Fibroblast of peridontal ligament (primary cell): ENCODE measurements at regions not wholly inside any gene's neighbourhood (a gene's known extent, or its start where the extent isn't known, plus 50 kb on each side); places are given as distances from the start of the nearest gene placed in this dataset.

Source experiments
- DNase-seq: peaks from one replicate; pipeline ENCODE4 v3.0.0-alpha.2; 2010; ENCODE audit errors: extremely low read depth

DNA sequence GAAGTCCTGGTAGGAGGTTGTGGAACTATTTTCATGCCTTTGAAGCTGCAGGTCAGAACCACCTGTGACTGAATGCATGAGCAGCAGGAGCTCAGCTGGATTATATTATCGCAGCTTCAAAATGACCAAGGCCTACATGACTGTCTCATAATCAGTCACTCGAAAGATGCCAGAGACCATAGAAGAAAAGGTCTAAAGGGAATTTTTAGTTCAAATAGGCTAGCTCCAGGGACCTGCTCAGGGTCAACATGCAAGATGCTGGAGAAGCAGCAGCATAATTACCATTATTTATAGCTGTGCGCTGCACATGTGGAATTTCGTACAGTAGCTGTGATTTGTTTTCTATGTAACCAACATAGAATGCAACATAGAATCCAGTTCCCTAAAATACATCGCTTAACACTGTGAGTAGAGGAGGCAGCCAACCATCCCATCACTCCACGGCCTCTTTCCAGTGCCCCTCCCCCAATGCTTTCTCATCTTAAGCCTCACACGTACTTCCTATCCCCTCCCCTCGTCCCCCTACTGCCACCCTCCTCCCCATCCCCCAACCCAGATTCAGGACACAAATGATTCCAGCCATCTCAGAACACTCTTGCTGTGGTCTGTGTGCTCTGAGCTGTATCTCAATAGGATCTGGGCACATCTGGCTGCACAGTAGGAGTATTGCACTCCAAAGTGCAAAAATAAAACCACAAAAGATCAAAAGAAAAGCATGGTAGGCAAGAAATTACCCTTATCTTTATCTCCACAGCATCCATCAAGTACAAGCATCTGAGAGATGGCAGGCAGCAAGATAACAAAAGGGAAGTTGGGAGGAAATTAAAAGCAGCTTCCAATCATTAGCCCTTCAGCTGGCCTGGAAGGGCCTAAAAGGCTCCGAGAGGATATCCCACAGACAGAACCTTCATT is 352.8 kb upstream of the SEMA6D start:
- DNase-seq: no peak

DNA sequence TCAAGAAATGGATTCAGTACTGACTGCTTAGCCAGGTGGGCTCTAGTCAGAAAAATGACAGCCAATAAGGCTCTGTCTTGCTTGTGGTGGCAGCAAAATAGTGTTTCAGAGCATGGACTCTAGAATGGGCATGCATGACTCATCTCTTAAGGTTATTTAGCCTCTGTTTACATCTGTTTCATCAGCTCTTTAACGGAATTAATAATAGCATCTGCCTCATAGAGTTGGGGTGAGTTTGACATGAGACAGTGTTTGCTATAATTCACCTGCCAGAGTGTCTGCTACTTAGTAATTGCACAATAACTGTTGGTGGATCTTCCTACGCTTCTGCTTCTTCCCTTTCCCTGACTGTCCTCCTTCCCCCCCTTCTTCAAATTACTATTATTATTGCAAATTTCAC is 350.4 kb upstream of the SEMA6D start:
- DNase-seq: no peak

DNA sequence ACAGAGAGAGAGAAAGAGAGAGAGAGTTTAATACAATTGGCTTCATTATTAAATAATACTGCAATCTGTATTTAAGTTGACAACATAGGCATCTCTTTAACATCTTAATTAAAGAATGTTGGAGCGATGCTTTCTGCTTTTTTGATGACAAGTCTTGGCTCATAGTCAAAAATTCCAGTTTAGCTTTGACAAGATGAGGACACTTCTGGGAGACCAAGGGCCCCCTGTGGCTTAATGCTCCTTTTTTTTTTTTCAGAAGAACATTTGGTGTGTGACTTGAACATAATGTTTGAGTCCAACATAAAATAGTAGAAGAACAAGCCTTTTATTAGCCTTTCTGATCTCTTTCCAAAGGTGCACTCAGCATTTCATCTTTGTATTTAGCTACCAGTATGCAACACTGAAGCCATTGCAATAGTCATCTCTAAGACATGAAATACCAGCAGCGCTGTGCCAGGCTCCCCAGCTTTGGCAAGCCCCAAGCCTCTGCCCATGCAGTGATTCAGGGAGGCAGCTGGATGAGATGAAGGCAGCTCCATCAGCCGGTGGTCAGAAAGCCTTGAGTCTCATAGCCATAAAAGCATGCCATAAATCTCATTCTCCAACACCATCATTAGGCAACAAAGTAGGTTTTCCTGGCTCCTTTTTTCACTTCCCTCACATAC is 349.4 kb upstream of the SEMA6D start:
- no peak for DNase-seq

DNA sequence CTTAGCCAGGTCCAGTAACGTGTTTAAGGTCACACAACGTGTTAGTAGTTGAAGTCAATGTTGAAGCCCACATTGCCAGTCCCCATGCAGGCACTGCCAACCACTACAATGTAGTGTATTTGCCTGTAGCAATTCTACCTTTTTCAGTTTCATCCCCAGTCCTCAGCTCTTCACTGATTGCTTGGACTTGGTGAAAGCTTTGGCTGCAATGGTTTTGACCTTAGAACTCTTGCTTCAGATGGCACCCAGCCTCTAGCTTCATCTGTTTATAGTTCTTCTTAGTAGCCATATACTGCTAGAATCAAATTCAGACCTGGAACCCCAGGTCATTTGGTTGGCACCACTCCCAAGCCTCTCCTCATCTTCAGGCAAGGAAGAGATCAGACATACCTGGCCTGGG is 345.4 kb upstream of the SEMA6D start:
- no peak for DNase-seq

DNA sequence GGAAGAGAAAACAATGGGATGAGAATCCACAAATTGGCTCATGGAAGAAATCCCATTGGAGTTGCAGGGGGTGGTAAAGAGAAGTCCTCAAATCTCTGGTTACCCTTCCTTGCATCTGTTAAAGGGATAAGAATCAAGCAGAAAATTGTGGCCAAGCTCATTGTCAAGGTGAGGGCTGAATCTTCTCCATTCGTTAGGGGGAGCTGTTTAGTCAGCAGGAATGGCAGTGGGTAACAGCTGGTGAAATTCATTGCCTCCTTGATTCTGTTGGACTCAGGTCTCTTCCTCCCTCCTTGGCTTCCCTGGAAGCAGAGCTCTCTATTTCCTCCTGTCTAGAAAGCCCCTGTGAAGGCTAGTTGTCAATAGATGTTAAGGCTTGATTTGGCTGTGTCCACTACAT is 343.1 kb upstream of the SEMA6D start:
- peak; percentile 29 for DNase-seq

DNA sequence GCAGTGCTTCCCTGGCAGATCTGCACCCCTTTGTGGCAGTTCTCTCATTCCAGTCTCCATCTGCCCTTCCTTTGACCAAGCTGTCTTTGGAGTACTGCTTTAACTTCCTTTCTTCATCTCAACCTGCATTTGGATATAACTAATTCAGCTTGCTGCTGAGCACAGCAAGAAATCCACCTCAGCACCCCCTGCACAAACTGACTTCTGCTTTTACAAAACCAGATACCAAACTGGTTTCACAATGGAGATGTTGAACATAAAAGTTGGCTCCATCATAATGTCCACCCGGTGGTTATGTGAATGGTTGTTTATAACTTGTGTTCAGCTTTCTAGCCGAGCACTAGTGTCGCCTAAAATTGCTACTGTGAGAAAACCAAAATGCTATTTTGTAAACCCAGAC is 341.1 kb upstream of the SEMA6D start:
- peak; percentile 38 for DNase-seq

DNA sequence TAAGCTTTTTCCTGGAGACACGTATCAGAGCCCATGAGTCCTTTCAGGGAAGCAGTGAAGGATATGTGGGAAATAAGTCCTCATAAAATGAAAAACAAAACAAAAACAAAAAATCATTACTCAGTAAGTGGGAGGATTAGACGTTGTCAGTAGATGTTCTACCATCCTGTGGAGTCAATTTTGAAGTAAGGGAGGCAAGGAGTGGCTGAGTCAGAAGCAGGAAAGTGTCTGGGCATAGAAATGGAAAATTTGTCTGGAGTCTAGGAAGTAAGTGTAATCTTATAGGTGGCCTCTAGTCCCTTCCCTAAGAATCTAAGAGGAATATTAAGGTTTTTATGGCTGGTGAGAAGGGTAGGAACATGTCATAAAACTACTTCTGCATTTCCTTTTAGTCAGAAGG is 339.8 kb upstream of the SEMA6D start:
- DNase-seq: no peak

DNA sequence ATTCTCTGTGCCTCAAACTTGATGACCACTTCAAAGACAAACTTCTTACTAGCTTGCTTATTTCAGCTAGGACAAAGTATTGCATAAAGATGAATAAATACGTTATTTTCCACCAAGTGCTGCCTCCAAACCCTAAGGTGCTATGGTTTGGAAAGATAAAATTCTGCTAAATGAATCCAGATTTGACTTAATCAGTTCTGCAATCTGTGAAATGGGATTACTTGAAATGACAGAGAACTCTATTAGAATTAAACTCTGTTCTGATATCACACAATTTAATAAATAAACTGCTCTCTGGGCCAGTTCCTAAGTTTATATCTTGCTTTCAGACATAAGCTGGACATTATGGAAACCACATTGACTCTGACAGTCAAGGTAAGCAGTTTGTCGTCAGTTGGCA is 338.8 kb upstream of the SEMA6D start:
- no peak for DNase-seq

DNA sequence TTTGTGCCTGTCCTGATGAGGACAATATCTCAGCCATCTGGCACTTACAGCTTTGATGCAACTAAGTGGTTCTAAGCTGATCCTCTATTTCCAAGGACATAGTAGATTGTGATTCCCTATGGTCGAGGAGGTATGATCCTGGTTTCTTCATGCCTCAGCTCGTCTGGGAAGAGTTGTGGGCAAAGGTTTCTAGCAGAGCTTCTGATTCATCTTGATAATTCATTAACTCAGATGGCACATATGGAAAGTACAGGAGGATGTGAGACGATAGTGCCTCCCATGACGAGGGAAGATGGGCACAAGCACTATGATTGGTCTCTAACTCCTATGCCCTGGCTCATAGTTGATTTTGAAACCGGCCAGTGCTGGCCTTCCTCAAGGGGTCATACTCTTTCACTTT is 334.2 kb upstream of the SEMA6D start:
- DNase-seq: no peak

DNA sequence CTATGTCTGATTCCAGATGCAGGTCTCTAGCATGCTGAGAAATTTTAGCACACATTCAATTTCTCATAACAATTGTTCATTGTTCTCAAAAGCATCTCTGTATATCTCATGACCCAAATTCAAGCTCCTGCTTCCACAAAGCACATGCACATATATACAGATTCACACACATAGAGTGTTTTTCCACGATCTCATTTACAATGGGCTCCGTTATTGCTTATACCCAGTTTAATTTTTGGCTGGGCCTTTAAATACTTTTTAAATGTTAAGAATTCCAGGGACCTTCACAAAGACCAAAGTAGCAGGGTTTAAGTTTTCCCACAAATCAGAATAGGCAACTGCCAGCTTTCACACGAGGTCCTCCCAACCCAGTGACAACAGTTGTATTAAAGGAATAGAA is 333.5 kb upstream of the SEMA6D start:
- DNase-seq: no peak

DNA sequence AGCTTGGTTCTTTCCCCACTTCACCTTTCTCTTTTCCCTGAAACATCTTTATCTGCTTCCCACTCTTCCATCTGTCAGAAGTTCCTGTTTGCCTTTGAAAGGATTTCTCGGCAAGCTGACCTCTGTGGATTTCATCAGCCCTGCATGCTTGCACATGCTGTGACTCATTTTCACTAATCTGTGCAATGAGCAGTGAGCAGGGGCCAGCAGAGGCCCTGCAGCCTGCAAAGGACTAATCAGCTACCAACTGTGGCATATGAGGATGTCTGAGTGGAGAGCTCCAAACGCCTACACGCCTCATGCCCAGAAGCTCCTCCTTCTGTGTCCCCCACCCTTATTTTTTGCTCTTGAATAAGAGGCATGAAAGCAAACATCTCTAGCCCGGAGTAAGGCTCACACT is 333.0 kb upstream of the SEMA6D start:
- DNase-seq: peak; percentile 90

DNA sequence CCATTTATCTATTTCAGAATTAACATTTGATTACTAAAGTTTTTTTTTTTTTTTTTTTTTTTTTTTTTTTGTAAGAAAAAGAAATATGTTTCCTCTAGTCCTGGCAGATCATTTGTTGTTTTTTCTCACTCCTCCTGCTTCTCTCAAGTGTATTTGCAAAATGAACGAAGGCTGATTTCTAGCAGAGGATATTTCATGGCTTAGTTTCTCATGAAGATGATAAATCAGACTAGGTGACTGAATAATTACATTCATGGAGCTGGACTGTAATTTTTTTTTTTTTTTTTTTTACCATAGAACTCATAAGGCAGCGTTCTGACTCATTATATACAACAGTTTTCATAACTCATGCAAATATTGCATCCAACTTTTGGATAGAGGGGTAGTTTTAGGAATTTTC is 332.5 kb upstream of the SEMA6D start:
- no peak for DNase-seq

DNA sequence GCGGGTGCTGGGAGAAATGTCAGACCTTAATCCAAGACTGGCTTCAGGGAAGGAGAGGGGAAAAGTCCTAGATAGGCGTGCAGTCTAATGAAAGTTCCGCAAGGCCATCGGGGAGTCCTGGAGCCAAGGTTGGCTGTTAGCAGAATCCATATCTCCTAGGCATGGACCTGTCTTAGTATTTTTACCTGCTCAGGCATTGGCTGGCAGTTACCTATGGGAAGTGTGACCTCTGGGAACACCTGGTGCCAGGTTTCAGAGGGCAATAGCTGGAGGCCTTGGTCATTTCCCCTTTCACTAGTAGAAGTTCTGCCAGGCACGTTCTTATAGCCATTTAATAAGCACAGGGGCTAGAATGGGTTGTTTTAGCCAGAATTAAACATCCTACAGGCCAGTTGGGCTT is 330.8 kb upstream of the SEMA6D start:
- DNase-seq: no peak

DNA sequence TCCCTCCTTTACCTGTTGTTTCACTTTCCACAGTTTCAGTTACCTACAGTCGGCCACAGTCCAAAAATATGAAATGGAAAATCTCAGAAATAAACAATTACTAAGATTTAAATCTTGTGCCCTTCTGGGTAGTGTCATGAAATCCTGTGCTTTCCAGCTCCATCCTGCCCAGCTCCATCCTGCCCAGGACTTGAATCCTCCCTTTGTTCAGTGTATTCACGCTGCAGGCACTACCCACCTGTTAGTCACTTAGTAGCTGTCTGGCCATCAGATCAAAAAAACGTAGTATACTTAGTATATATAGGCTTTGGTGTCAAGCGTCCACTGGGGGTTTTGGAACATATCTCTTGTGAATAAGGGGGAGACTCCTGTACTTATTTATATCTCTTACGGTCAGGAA is 329.0 kb upstream of the SEMA6D start:
- no peak for DNase-seq

DNA sequence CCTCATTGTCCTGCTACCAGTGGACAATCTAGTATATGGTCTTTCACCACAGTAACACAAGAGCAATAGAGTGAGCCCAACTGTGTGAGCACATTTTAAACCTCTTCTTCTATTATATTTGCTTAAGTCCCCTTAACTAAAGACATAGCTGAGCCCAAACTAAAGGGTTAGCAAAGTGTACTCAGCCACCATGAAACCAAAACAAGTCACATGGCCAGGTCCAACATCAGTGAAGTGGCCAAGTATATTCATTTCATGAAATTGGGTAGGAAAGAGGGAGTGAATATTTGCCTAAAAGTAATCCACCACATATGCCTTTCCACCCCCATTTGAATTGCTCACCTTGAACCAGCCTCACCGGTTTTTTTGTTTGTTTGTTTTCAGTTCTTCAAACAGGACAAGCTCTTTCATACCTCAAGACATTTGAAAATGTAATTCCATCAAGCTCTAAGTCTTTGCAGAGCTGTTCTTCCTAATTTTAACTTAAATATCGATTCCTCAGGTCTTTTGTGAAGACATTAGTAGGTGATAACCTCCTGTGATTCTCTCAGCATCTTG is 327.0 kb upstream of the SEMA6D start:
- no peak for DNase-seq

DNA sequence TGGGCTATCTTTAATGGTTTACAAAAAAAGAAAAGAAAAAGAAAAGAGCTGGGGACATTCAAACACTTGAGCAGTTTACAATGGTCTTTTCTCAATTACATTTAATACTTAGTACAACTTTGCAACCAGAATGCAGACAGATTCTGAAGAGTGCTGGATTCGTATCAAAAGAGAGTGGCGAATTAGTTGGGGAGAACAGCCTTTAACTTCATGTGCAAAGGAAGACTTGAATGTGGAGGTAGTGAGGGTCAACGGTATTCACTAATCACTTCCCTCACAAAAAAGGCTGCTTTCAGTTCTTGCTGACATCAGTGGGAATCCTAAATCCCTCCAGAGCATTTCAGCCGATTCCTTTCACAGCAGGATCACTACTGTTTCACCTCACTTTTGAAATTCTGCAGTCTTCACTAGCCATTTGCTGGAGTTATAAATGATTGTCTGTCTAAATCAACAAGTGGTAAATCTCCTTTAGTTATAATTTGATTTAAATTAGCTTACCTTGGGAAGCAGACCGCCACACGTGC is 323.0 kb upstream of the SEMA6D start:
- no peak for DNase-seq

DNA sequence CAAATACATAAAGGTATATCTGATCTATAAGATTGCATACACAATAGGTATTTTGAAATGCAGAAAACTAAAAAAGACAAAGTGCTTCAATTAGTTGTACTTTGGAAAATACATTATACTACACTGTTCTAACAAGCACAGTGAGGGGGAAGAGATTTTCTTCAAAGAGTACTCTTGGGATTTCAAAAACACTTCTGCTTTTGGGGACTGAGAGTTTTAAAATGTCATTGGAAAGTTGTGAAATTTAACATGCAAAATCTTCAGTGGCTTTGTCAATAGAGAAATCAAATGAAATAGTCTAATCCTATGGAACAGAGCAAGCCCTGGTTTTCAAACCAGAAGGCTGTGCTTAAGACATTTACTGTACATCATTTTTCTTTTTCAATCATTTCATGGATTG is 322.2 kb upstream of the SEMA6D start:
- DNase-seq: no peak

DNA sequence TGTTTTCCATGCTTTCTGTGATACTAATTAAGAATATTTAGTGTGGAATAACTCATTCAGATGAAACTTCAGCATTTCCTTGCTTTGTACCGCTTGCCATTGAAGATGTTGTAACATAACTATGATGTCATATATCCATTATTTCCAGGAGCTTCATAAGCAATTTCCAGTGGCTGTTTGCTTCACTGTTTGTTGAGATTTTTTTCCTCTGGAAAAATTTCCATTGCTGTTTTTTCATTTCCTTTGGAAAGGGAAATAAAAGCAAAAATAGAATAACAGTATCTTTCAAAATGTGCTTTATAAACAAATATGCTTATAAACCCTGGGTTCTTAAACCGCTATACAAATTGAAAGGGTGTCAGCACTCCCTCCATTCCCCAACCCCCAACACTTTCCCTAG is 319.6 kb upstream of the SEMA6D start:
- peak; percentile 55 for DNase-seq

DNA sequence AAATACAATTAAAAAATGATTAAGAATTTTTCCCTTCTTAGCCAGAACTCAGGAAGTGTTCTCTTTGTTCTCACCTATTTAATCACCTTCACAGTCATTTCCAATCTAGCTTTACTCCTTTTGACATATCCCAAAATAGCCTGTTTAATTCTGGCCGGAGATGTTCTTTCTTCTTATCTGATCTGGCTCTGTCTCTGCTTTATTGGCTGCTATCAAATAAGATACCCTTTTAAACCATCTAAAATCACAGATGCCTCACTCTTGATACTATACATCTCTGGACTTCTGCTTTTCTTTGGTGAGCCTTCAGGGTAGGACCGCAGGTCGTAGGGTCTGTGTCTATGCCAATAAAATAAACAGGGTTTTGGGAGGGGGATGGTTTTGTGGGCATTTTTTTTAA is 319.2 kb upstream of the SEMA6D start:
- no peak for DNase-seq

DNA sequence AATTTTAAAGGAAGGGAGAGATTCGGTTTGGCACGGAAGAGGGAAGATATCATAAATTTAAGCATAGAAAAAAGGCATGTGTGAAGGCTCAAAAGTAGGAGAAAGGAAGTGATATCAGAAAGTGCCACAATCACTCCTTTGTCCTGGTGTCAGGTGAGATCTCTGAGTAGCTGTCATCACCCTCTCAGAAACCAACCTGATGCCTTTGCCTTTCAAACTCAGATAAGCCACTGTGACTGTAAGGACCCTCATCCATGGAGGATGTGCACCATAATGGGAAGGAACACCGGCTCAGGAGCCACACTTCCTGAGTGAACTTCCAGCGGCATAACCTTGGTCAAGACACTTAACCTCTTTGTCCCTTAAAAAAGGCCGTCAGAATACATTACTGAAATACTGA is 318.7 kb upstream of the SEMA6D start:
- DNase-seq: no peak

DNA sequence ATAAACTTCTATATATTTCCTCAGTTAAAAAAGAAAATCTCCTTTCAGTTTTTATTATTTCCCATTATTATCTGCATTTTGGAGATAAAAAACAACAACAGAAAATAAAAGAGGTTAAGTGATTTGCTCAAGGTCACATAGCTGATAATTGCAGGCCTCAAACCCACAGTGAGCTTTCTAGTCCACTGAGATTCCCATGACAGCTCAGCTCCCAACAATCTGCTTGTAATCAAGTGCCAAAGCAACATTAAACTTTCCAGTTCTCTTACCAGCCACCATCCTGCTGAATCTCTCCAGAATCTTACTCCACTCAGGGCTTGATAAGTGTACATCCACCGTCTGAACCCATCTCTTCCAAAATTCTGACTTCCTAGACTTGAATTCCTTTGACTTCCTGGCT is 318.2 kb upstream of the SEMA6D start:
- peak; percentile 75 for DNase-seq

DNA sequence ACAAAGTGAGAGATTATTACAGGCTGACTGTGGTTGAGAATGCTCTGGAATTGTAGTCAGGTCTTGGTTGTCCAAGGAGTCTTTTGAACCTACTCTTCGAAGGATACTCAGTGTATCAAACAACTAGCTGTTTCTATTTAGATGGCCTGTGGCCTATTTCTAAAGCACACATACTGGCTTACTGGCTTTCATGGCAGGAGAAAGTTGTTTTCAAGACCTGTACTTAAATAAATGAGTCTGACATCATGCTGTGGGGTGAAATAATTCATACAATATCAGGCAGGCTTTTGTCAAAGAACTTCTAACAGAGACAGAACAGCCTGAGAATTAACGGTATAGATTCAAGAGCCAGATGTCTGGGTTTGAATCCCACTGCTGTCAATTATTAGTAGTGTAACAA is 316.7 kb upstream of the SEMA6D start:
- no peak for DNase-seq

DNA sequence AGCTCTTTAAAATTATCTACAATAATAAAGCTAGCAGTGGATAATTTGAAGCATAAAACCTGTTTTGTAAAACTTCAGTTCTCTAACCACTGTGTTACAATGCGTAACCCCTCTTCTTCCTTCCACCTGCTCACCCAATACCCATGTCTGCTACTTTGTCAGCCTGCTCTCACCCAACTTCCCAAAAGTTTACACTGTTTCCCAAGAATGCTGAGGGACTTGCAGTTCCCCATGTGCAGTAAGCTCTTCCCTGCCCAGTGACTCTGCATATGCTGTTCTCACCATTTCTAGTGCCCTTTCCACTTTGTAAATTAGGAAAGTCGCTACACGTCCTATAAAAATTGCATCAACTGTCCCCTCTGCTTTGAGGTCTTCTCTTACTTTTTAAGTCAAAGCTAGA is 315.9 kb upstream of the SEMA6D start:
- DNase-seq: no peak
